H1 (cell line): ENCODE measurements at regions not wholly inside any gene's neighbourhood (a gene's known extent, or its start where the extent isn't known, plus 50 kb on each side); places are given as distances from the start of the nearest gene placed in this dataset.

Experiments used
- GABPA ChIP-seq: IDR thresholded peaks from 2 replicates; pipeline ENCODE4 v1.6.1; 2011; ENCODE audit warnings: mild to moderate bottlenecking, low read length, moderate library complexity, borderline replicate concordance; ENCODE audit not compliant: insufficient read depth
- KDM1A ChIP-seq: fragments of 200-600, 300-600 bp; sonication (generic); IDR thresholded peaks from 2 replicates; pipeline ENCODE4 v1.7.1; 2016; ENCODE audit warnings: mild to moderate bottlenecking, low read length, borderline replicate concordance
- POLR2AphosphoS5 ChIP-seq: IDR thresholded peaks from 2 replicates; pipeline ENCODE4 v1.6.1; 2011; ENCODE audit warnings: low read depth, low read length
- TEAD4 ChIP-seq: IDR thresholded peaks from 2 replicates; pipeline ENCODE4 v1.6.1; 2012; ENCODE audit warnings: low read depth, low read length, inconsistent platforms, mixed read lengths
- TF ChIP-seq, protein P1 (sequence below): fragments of 300-600 bp; sonication (generic); IDR thresholded peaks from 2 replicates; pipeline ENCODE4 v1.7.1; 2012; ENCODE audit warnings: low read length, moderate library complexity, mild to moderate bottlenecking, inconsistent platforms; ENCODE audit not compliant: insufficient replicate concordance

- TF ChIP-seq, protein P1, sequence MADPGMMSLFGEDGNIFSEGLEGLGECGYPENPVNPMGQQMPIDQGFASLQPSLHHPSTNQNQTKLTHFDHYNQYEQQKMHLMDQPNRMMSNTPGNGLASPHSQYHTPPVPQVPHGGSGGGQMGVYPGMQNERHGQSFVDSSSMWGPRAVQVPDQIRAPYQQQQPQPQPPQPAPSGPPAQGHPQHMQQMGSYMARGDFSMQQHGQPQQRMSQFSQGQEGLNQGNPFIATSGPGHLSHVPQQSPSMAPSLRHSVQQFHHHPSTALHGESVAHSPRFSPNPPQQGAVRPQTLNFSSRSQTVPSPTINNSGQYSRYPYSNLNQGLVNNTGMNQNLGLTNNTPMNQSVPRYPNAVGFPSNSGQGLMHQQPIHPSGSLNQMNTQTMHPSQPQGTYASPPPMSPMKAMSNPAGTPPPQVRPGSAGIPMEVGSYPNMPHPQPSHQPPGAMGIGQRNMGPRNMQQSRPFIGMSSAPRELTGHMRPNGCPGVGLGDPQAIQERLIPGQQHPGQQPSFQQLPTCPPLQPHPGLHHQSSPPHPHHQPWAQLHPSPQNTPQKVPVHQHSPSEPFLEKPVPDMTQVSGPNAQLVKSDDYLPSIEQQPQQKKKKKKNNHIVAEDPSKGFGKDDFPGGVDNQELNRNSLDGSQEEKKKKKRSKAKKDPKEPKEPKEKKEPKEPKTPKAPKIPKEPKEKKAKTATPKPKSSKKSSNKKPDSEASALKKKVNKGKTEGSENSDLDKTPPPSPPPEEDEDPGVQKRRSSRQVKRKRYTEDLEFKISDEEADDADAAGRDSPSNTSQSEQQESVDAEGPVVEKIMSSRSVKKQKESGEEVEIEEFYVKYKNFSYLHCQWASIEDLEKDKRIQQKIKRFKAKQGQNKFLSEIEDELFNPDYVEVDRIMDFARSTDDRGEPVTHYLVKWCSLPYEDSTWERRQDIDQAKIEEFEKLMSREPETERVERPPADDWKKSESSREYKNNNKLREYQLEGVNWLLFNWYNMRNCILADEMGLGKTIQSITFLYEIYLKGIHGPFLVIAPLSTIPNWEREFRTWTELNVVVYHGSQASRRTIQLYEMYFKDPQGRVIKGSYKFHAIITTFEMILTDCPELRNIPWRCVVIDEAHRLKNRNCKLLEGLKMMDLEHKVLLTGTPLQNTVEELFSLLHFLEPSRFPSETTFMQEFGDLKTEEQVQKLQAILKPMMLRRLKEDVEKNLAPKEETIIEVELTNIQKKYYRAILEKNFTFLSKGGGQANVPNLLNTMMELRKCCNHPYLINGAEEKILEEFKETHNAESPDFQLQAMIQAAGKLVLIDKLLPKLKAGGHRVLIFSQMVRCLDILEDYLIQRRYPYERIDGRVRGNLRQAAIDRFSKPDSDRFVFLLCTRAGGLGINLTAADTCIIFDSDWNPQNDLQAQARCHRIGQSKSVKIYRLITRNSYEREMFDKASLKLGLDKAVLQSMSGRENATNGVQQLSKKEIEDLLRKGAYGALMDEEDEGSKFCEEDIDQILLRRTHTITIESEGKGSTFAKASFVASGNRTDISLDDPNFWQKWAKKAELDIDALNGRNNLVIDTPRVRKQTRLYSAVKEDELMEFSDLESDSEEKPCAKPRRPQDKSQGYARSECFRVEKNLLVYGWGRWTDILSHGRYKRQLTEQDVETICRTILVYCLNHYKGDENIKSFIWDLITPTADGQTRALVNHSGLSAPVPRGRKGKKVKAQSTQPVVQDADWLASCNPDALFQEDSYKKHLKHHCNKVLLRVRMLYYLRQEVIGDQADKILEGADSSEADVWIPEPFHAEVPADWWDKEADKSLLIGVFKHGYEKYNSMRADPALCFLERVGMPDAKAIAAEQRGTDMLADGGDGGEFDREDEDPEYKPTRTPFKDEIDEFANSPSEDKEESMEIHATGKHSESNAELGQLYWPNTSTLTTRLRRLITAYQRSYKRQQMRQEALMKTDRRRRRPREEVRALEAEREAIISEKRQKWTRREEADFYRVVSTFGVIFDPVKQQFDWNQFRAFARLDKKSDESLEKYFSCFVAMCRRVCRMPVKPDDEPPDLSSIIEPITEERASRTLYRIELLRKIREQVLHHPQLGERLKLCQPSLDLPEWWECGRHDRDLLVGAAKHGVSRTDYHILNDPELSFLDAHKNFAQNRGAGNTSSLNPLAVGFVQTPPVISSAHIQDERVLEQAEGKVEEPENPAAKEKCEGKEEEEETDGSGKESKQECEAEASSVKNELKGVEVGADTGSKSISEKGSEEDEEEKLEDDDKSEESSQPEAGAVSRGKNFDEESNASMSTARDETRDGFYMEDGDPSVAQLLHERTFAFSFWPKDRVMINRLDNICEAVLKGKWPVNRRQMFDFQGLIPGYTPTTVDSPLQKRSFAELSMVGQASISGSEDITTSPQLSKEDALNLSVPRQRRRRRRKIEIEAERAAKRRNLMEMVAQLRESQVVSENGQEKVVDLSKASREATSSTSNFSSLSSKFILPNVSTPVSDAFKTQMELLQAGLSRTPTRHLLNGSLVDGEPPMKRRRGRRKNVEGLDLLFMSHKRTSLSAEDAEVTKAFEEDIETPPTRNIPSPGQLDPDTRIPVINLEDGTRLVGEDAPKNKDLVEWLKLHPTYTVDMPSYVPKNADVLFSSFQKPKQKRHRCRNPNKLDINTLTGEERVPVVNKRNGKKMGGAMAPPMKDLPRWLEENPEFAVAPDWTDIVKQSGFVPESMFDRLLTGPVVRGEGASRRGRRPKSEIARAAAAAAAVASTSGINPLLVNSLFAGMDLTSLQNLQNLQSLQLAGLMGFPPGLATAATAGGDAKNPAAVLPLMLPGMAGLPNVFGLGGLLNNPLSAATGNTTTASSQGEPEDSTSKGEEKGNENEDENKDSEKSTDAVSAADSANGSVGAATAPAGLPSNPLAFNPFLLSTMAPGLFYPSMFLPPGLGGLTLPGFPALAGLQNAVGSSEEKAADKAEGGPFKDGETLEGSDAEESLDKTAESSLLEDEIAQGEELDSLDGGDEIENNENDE = no peak
- TF ChIP-seq TEAD4 (no peak), GABPA (no peak), POLR2AphosphoS5 (no peak), KDM1A (no peak)
Measured at GRCh38 chr2:125427721-125428315, 1228.1 kb upstream of the GYPC start (continued).
